ENCODE measurements at regions not wholly inside any gene's neighbourhood (a gene's known extent, or its start where the extent isn't known, plus 50 kb on each side); places are given as distances from the start of the nearest gene placed in this dataset.

DNA sequence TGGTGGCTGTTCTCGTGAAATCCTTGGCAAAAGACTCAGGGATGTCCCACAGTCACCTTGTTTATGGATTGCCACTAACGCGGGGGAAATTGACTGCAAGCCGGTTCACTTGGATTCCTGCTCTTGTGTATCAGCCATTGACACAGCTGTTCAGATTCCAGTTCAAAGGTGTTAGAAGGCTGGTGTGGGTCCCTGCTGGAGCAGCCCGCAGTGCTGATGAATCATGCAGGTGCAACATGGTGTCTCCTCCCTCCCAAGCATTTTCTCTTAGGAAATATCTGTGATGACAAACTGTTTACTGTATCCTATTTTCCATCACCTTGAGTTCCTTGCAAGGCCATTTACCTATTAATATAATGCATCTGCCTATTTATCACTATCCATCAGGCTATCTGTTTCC lies 170.1 kb downstream of the GATA3 start:
- Histone ChIP-seq H2AK5ac (ENCODE audit: low read depth, low read length) (no peak overlapping the region), H3K27ac (ENCODE audit: insufficient read depth, low read length) (no peak overlapping the region), H4K8ac (ENCODE audit: low read depth in 2 of 2, low read length in 2 of 2) (no peak overlapping the region), H2BK5ac (ENCODE audit: low read depth, low read length, poor library complexity, severe bottlenecking) (no peak overlapping the region), H3K79me1 (ENCODE audit: low read depth in 1 of 2, low read length in 2 of 2) (no peaks in the 10 kb centered on the region), H4K91ac (ENCODE audit: insufficient read depth, low read depth, low read length) (no peak overlapping the region), H3K56ac (ENCODE audit: extremely low read depth, insufficient read depth, low read length) (no peak overlapping the region), H4K5ac (ENCODE audit: low read depth, low read length) (no peak overlapping the region), H3K4me2 (ENCODE audit: low read depth, low read length) (no peak overlapping the region), H3K18ac (ENCODE audit: low read depth, low read length) (no peak overlapping the region), H2AFZ (replicated peaks; ENCODE audit: low read length, poor library complexity) (no peak overlapping the region), H3K9me3 (ENCODE audit: control insufficient read depth, insufficient read depth, low read length) (peaks cover 13% of the 10 kb centered on the region), H3K9ac (ENCODE audit: low read depth, low read length) (no peak overlapping the region), H3K23ac (ENCODE audit: low read depth, low read length) (no peak overlapping the region), H3K36me3 (ENCODE audit: control insufficient read depth, insufficient read depth, low read length) (no peaks in the 10 kb centered on the region), H2BK20ac (ENCODE audit: low read depth, low read length) (no peak overlapping the region), H3K4me3 (ENCODE audit: insufficient read depth, low read depth, low read length) (no peak overlapping the region), H4K20me1 (ENCODE audit: insufficient read depth, low read length) (no peaks in the 10 kb centered on the region), H3K14ac (replicated peaks; ENCODE audit: low read depth, low read length) (no peak overlapping the region), H3K27me3 (ENCODE audit: control insufficient read depth, insufficient read depth, low read length) (no peaks in the 10 kb centered on the region), H2BK15ac (ENCODE audit: low read depth, low read length) (no peak overlapping the region), H2BK120ac (ENCODE audit: low read depth, low read length) (no peak overlapping the region), H3K4me1 (ENCODE audit: control insufficient read depth, insufficient read depth, low read length) (no peaks in the 10 kb centered on the region), H2AK9ac (replicated peaks; ENCODE audit: low read depth, low read length, poor library complexity) (no peak overlapping the region), H3K9me1 (ENCODE audit: insufficient read depth, low read length) (no peaks in the 10 kb centered on the region), H3K4ac (ENCODE audit: low read depth, low read length) (no peak overlapping the region)
- intact Hi-C loops (cut with micrococcal nuclease): no loop called here
- 60% methylated on average over 1 of the region's 5 CpGs; no CpG with 5 or more reads in 1 of the 2 experiments for WGBS, 2 experiments (ENCODE audit: extremely low coverage in 2 of 2, insufficient read length in 1 of 2)
- POLR2A ChIA-PET (ENCODE audit: unreplicated experiment): no interaction called here
- no TSS peak for BruUV-seq (replicated peaks)
- CTCF ChIA-PET: interaction anchor here (1.4 kb wide), 1 partner anchor 1083 kb away, joined by 3 read pairs; no protein-coding TSS in a partner anchor
- DNase-seq (no peak), ATAC-seq (ENCODE audit: low read depth) (no peak)
- TF ChIP-seq CEBPB (IDR thresholded peaks at IDR 0.05; ENCODE audit: low read depth, low read length) (no peak), SMC3 (IDR thresholded peaks at IDR 0.05; ENCODE audit: low read depth, low read length) (no peak), BHLHE40 (IDR thresholded peaks at IDR 0.05; ENCODE audit: low read depth, low read length) (no peak), MAFK (IDR thresholded peaks at IDR 0.05; ENCODE audit: low read depth, low read length) (no peak), FOS (IDR thresholded peaks at IDR 0.05; ENCODE audit: low read depth, low read length) (no peak), CHD1 (IDR thresholded peaks at IDR 0.05; ENCODE audit: low read depth, low read length) (no peak), RFX5 (IDR thresholded peaks at IDR 0.05; ENCODE audit: low read depth, low read length) (no peak), MAZ (IDR thresholded peaks at IDR 0.05; ENCODE audit: borderline replicate concordance, low read depth, low read length) (no peak), RCOR1 (IDR thresholded peaks at IDR 0.05; ENCODE audit: insufficient replicate concordance, low read length) (no peak)
- TF ChIP-seq, protein P1, sequence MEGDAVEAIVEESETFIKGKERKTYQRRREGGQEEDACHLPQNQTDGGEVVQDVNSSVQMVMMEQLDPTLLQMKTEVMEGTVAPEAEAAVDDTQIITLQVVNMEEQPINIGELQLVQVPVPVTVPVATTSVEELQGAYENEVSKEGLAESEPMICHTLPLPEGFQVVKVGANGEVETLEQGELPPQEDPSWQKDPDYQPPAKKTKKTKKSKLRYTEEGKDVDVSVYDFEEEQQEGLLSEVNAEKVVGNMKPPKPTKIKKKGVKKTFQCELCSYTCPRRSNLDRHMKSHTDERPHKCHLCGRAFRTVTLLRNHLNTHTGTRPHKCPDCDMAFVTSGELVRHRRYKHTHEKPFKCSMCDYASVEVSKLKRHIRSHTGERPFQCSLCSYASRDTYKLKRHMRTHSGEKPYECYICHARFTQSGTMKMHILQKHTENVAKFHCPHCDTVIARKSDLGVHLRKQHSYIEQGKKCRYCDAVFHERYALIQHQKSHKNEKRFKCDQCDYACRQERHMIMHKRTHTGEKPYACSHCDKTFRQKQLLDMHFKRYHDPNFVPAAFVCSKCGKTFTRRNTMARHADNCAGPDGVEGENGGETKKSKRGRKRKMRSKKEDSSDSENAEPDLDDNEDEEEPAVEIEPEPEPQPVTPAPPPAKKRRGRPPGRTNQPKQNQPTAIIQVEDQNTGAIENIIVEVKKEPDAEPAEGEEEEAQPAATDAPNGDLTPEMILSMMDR (conservative IDR thresholded peaks at IDR 0.05; ENCODE audit: low read depth, low read length): no peak
- TF ChIP-seq, protein P2, sequence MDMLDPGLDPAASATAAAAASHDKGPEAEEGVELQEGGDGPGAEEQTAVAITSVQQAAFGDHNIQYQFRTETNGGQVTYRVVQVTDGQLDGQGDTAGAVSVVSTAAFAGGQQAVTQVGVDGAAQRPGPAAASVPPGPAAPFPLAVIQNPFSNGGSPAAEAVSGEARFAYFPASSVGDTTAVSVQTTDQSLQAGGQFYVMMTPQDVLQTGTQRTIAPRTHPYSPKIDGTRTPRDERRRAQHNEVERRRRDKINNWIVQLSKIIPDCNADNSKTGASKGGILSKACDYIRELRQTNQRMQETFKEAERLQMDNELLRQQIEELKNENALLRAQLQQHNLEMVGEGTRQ (IDR thresholded peaks at IDR 0.05; ENCODE audit: low read depth, low read length): no peak
- TF ChIP-seq, protein P3, sequence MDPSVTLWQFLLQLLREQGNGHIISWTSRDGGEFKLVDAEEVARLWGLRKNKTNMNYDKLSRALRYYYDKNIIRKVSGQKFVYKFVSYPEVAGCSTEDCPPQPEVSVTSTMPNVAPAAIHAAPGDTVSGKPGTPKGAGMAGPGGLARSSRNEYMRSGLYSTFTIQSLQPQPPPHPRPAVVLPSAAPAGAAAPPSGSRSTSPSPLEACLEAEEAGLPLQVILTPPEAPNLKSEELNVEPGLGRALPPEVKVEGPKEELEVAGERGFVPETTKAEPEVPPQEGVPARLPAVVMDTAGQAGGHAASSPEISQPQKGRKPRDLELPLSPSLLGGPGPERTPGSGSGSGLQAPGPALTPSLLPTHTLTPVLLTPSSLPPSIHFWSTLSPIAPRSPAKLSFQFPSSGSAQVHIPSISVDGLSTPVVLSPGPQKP (IDR thresholded peaks at IDR 0.05; ENCODE audit: borderline replicate concordance, low read depth, low read length): no peak
- in situ Hi-C loops (cut with MboI; ENCODE audit: low sequenced_read_pairs): no loop called here
- dilution Hi-C loops (cut with HindIII; ENCODE audit: low sequenced_read_pairs, unreplicated experiment): no loop called here

All from IMR-90 (cell line).